ENCODE measurements at regions not wholly inside any gene's neighbourhood (a gene's known extent, or its start where the extent isn't known, plus 50 kb on each side); places are given as distances from the start of the nearest gene placed in this dataset.

DNA sequence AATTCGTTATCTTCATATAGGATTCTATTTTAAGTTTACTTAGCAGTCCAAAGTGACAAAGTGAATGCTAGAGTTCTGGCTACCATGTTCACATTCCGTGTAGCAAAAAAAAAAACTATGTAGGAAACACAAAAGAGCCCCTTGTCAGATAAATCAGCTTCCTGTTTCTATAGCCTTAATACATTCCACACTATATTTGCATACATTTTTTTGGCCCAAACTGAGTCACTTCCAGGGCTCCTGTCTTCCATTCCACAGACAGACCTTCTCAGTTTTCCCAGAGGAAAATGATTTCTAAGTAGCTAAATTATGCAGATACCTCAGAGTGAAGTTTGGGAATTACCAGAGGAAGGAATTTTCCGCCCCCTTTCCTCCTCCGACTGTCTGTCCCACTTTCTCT lies 841.9 kb upstream of the HS3ST1 start:
- no peaks in the 10 kb centered on the region for H3K9me3 ChIP-seq
- ATAC-seq (no peak), DNase-seq (no peak), FAIRE-seq (no peak)
- WGBS, 2 donors: 24 to 25% methylated on average over 4 of the region's 4 CpGs
- no peak overlapping the region for H3K27ac ChIP-seq
- no peaks in the 10 kb centered on the region for H3K4me1 ChIP-seq
- no peaks in the 10 kb centered on the region for H3K36me3 ChIP-seq
- TF ChIP-seq, protein P1, sequence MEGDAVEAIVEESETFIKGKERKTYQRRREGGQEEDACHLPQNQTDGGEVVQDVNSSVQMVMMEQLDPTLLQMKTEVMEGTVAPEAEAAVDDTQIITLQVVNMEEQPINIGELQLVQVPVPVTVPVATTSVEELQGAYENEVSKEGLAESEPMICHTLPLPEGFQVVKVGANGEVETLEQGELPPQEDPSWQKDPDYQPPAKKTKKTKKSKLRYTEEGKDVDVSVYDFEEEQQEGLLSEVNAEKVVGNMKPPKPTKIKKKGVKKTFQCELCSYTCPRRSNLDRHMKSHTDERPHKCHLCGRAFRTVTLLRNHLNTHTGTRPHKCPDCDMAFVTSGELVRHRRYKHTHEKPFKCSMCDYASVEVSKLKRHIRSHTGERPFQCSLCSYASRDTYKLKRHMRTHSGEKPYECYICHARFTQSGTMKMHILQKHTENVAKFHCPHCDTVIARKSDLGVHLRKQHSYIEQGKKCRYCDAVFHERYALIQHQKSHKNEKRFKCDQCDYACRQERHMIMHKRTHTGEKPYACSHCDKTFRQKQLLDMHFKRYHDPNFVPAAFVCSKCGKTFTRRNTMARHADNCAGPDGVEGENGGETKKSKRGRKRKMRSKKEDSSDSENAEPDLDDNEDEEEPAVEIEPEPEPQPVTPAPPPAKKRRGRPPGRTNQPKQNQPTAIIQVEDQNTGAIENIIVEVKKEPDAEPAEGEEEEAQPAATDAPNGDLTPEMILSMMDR (IDR thresholded peaks at IDR 0.05): no peak
- intact Hi-C loops (cut with DNase I): no loop called here
- H3K27me3 ChIP-seq: no peaks in the 10 kb centered on the region
- H3K4me3 ChIP-seq: no peak overlapping the region

GRCh38 chr4:12265554-12265953 lies 836.9 kb upstream of the HS3ST1 start:
- H3K27me3 ChIP-seq: no peaks in the 10 kb centered on the region
- H3K4me3 ChIP-seq: no peak overlapping the region
- H3K36me3 ChIP-seq: no peaks in the 10 kb centered on the region
- no peaks in the 10 kb centered on the region for H3K4me1 ChIP-seq
- WGBS, 2 donors: 56 to 79% methylated on average over 2 of the region's 2 CpGs
- no peak for ATAC-seq
- intact Hi-C loops (cut with DNase I): no loop called here
- H3K27ac ChIP-seq: no peak overlapping the region
- FAIRE-seq: no peak
- TF ChIP-seq, protein P1 (IDR thresholded peaks at IDR 0.05): no peak
- H3K9me3 ChIP-seq: no peaks in the 10 kb centered on the region
- no peak for DNase-seq

DNA sequence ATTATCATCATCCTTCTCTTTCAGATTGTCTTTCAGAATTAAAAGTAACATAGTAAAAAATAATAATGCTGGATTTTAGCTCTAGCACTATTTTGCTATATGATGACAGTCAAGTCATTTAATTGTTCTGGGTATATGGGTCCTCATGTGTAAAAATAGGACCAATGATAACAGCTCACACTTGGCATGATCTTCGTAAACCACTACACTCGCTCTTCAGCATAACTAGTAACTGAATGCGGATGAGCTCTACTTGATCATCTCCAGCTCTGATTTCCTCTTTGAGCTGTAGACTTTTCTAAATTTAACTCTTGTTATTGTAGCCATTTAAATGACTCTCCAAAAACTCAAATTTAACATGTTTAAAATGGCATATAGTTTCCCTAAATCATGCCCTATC lies 831.8 kb upstream of the HS3ST1 start:
- WGBS, 2 donors: 72 to 91% methylated on average over 3 of the region's 3 CpGs
- Histone ChIP-seq H3K27ac (no peak overlapping the region), H3K9me3 (no peaks in the 10 kb centered on the region), H3K4me3 (no peak overlapping the region), H3K27me3 (no peaks in the 10 kb centered on the region), H3K4me1 (no peaks in the 10 kb centered on the region), H3K36me3 (no peaks in the 10 kb centered on the region)
- FAIRE-seq (no peak), DNase-seq (no peak), ATAC-seq (no peak)
- intact Hi-C loops (cut with DNase I): no loop called here
- TF ChIP-seq, protein P1 (IDR thresholded peaks at IDR 0.05): no peak

DNA sequence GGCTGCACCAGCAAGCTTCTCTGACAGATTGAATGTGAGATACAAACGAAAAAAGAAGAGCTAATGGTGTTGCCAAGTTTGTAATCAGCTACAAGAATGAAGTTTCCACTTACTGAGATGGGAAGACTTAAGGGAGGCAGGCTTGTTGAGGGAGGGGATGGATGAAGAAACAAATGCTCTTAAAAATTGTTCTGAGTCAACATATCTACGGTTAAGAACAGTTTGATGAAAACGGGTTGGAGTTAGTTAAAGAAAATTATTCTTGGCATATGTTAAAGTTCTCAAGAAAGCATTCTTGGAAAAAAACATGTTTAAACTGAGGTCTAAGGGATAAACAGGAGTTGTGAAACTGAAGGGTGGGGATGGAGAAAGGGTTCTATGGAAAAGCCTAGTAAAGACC lies 816.3 kb upstream of the HS3ST1 start:
- no peaks in the 10 kb centered on the region for H3K27me3 ChIP-seq
- intact Hi-C loops (cut with DNase I): no loop called here
- no peaks in the 10 kb centered on the region for H3K4me1 ChIP-seq
- no peak for DNase-seq
- H3K27ac ChIP-seq: no peak overlapping the region
- no peak overlapping the region for H3K4me3 ChIP-seq
- FAIRE-seq: no peak
- WGBS, 2 donors: 26 to 48% methylated on average over 3 of the region's 3 CpGs
- ATAC-seq: no peak
- TF ChIP-seq, protein P1 (IDR thresholded peaks at IDR 0.05): no peak
- H3K36me3 ChIP-seq: no peaks in the 10 kb centered on the region
- no peaks in the 10 kb centered on the region for H3K9me3 ChIP-seq

- no peak for DNase-seq
- ATAC-seq: peak; percentile 40 to 65 (median 50)
- H3K27ac ChIP-seq: no peak overlapping the region
- H3K36me3 ChIP-seq: no peaks in the 10 kb centered on the region
- 14 to 16% methylated on average over 2 of the region's 2 CpGs for WGBS, 2 donors
- no peak for FAIRE-seq
- TF ChIP-seq, protein P1 (IDR thresholded peaks at IDR 0.05): no peak
- intact Hi-C loops (cut with DNase I): no loop called here
- no peaks in the 10 kb centered on the region for H3K27me3 ChIP-seq
- H3K4me1 ChIP-seq: no peaks in the 10 kb centered on the region
- no peak overlapping the region for H3K4me3 ChIP-seq
- H3K9me3 ChIP-seq: no peaks in the 10 kb centered on the region
Observed at GRCh38 chr4:12242354-12242753, 813.7 kb upstream of the HS3ST1 start.

All from pancreas (tissue), 10 donors.